Mucosa of descending colon (tissue), 3 donors: ENCODE measurements at regions not wholly inside any gene's neighbourhood (a gene's known extent, or its start where the extent isn't known, plus 50 kb on each side); places are given as distances from the start of the nearest gene placed in this dataset.
"Not testable (repeated sequence)": the region's sequence is repeated elsewhere in the genome, so short reads cannot be mapped to it uniquely, and the experiment has no call there.

Experiments used
- ATAC-seq: fragments of 200-7000 bp; cut with Tn5 transposase; one replicate; pipeline ENCODE4 v1.9.1; 2020; ENCODE audit warnings: mild to moderate bottlenecking, moderate library complexity
- DNase-seq, 3 donors: peaks; one replicate each; pipeline ENCODE4 v3.0.0-alpha.2; 2020
- H3K36me3 ChIP-seq: fragments of 200-600 bp; one replicate; pipeline ENCODE4 v1.8.0; 2021; ENCODE audit warnings: low read depth, mild to moderate bottlenecking
- H3K4me1 ChIP-seq: fragments of 200-600 bp; one replicate; pipeline ENCODE4 v1.8.0; 2021; ENCODE audit warnings: low read depth, mild to moderate bottlenecking
- H3K4me3 ChIP-seq: fragments of 200-600 bp; one replicate; pipeline ENCODE4 v1.8.0; 2021; ENCODE audit warnings: mild to moderate bottlenecking
- H3K9me3 ChIP-seq: fragments of 200-600 bp; one replicate; pipeline ENCODE4 v1.8.0; 2021; ENCODE audit warnings: mild to moderate bottlenecking
- CTCF ChIP-seq: fragments of 200-600 bp; IDR thresholded peaks from one replicate; pipeline ENCODE4 v1.8.0; 2022; ENCODE audit warnings: antibody characterized with exemption, mild to moderate bottlenecking
- intact Hi-C, 2 donors: fragments of 100-400 bp; cut with DNase I in 1 of 2; cut with micrococcal nuclease in 1 of 2; formaldehyde crosslinking; loops; one replicate each; pipeline versions ENCODE4 v1.11.0 to v1.11.1; 2022; cut with DNase I, micrococcal nuclease
- donor health status: DM: no; HTN: no; CAD: no; lungs with moderate emphysema.
- donor health status: DM: no; HTN: no; CAD: no.
- donor health status: DM: no; HTN: yes; CAD: no.

- Histone ChIP-seq H3K9me3 (no peaks in the 10 kb centered on the region), H3K4me3 (no peak overlapping the region), H3K36me3 (no peaks in the 10 kb centered on the region), H3K4me1 (no peaks in the 10 kb centered on the region)
- no peak for TF ChIP-seq CTCF
- ATAC-seq (no peak), DNase-seq (no peak)
- intact Hi-C loops, result no loop called here
Observed at GRCh38 chr5:13595978-13596377, 348.5 kb downstream of the DNAH5 start.

GRCh38 chr5:13591621-13592020 lies 352.9 kb downstream of the DNAH5 start:
- ATAC-seq, result no peak

GRCh38 chr5:13585324-13585723 lies 359.2 kb downstream of the DNAH5 start:
- Histone ChIP-seq H3K4me1 (no peaks in the 10 kb centered on the region), H3K9me3 (no peaks in the 10 kb centered on the region), H3K4me3 (no peak overlapping the region), H3K36me3 (no peaks in the 10 kb centered on the region)
- no peak for TF ChIP-seq CTCF
- ATAC-seq (no peak), DNase-seq (no peak)
- intact Hi-C loops, result no loop called here

More at GRCh38 chr5:13591621-13592020, 352.9 kb downstream of the DNAH5 start:
- H3K4me3 ChIP-seq, result no peak overlapping the region
- no peak for TF ChIP-seq CTCF
- H3K36me3 ChIP-seq, result no peaks in the 10 kb centered on the region
- H3K9me3 ChIP-seq, result no peaks in the 10 kb centered on the region
- intact Hi-C loops, result no loop called here
- DNase-seq, result no peak
- no peaks in the 10 kb centered on the region for H3K4me1 ChIP-seq

GRCh38 chr5:13581914-13582313 lies 362.6 kb downstream of the DNAH5 start:
- TF ChIP-seq CTCF, result no peak
- Histone ChIP-seq H3K9me3 (no peaks in the 10 kb centered on the region), H3K4me1 (no peaks in the 10 kb centered on the region), H3K36me3 (no peaks in the 10 kb centered on the region), H3K4me3 (no peak overlapping the region)
- DNase-seq (no peak), ATAC-seq (no peak)
- intact Hi-C loops, result no loop called here

GRCh38 chr5:13581132-13581531 lies 363.4 kb downstream of the DNAH5 start:
- no peaks in the 10 kb centered on the region for H3K9me3 ChIP-seq
- ATAC-seq (no peak), DNase-seq (no peak)
- no peaks in the 10 kb centered on the region for H3K36me3 ChIP-seq
- H3K4me1 ChIP-seq, result no peaks in the 10 kb centered on the region
- H3K4me3 ChIP-seq, result no peak overlapping the region
- TF ChIP-seq CTCF, result no peak
- intact Hi-C loops, result no loop called here

- DNase-seq (no peak), ATAC-seq (no peak)
- intact Hi-C loops, result no loop called here
- Histone ChIP-seq H3K9me3 (no peaks in the 10 kb centered on the region), H3K36me3 (no peaks in the 10 kb centered on the region), H3K4me3 (no peak overlapping the region), H3K4me1 (no peaks in the 10 kb centered on the region)
- no peak for TF ChIP-seq CTCF
Observed at GRCh38 chr5:13580058-13580457, 364.4 kb downstream of the DNAH5 start.

GRCh38 chr5:13579091-13579490 lies 365.4 kb downstream of the DNAH5 start:
- H3K36me3 ChIP-seq, H3K4me3 ChIP-seq, intact Hi-C loops, DNase-seq, H3K4me1 ChIP-seq, H3K9me3 ChIP-seq, ATAC-seq: not testable (repeated sequence)

GRCh38 chr5:13578311-13579039 lies 366.0 kb downstream of the DNAH5 start:
- H3K36me3 ChIP-seq, ATAC-seq, DNase-seq, H3K4me1 ChIP-seq, H3K9me3 ChIP-seq, H3K4me3 ChIP-seq, intact Hi-C loops: not testable (repeated sequence)
